HFF-Myc (cell line): ENCODE measurements at regions not wholly inside any gene's neighbourhood (a gene's known extent, or its start where the extent isn't known, plus 50 kb on each side); places are given as distances from the start of the nearest gene placed in this dataset.

ENCODE experiments used
- DNase-seq: peaks from one replicate; pipeline ENCODE4 v3.0.0-alpha.2; 2011; ENCODE audit warnings: low read depth; ENCODE audit errors: extremely low read depth
- H3K4me3 ChIP-seq: replicated peaks from 2 replicates; pipeline ENCODE4 v1.5.1; 2011; ENCODE audit warnings: low read depth, mild to moderate bottlenecking, control low read depth, low read length
- TF ChIP-seq, protein P1 (sequence below): IDR thresholded peaks from 2 replicates; pipeline ENCODE4 v1.5.1; 2012; ENCODE audit warnings: mild to moderate bottlenecking, low read depth, low read length, control low read depth; ENCODE audit errors: missing control alignments

GRCh38 chrX:69094977-69095669 is 70.1 kb downstream of the PJA1 start:
- TF ChIP-seq, protein P1, sequence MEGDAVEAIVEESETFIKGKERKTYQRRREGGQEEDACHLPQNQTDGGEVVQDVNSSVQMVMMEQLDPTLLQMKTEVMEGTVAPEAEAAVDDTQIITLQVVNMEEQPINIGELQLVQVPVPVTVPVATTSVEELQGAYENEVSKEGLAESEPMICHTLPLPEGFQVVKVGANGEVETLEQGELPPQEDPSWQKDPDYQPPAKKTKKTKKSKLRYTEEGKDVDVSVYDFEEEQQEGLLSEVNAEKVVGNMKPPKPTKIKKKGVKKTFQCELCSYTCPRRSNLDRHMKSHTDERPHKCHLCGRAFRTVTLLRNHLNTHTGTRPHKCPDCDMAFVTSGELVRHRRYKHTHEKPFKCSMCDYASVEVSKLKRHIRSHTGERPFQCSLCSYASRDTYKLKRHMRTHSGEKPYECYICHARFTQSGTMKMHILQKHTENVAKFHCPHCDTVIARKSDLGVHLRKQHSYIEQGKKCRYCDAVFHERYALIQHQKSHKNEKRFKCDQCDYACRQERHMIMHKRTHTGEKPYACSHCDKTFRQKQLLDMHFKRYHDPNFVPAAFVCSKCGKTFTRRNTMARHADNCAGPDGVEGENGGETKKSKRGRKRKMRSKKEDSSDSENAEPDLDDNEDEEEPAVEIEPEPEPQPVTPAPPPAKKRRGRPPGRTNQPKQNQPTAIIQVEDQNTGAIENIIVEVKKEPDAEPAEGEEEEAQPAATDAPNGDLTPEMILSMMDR: no peak
- no peak overlapping the region for H3K4me3 ChIP-seq
- DNase-seq: no peak

- no peak for DNase-seq
- TF ChIP-seq, protein P1: peak; percentile 57
- no peak overlapping the region for H3K4me3 ChIP-seq
Measured at GRCh38 chrX:69093960-69094871, 71.0 kb downstream of the PJA1 start.

GRCh38 chrX:69090022-69090421 is 75.2 kb downstream of the PJA1 start:
- DNase-seq: no peak
- TF ChIP-seq, protein P1: no peak
- no peak overlapping the region for H3K4me3 ChIP-seq

GRCh38 chrX:69089203-69089602 is 76.0 kb downstream of the PJA1 start:
- no peak overlapping the region for H3K4me3 ChIP-seq
- no peak for DNase-seq
- TF ChIP-seq, protein P1: no peak

GRCh38 chrX:69088171-69088938 is 76.9 kb downstream of the PJA1 start:
- no peak for DNase-seq
- TF ChIP-seq, protein P1: no peak

GRCh38 chrX:69085826-69086225 is 79.4 kb downstream of the PJA1 start:
- TF ChIP-seq, protein P1: no peak
- H3K4me3 ChIP-seq: no peak overlapping the region
- DNase-seq: no peak

More at GRCh38 chrX:69088171-69088938, 76.9 kb downstream of the PJA1 start:
- no peak overlapping the region for H3K4me3 ChIP-seq
